ENCODE measurements at regions not wholly inside any gene's neighbourhood (a gene's known extent, or its start where the extent isn't known, plus 50 kb on each side); places are given as distances from the start of the nearest gene placed in this dataset.

- ATAC-seq (ENCODE audit: low read depth) (no peak), DNase-seq (no peak)
- H3K27me3 ChIP-seq (replicated peaks in 1 of 4; ENCODE audit: control extremely low read depth in 1 of 4, control insufficient read depth in 3 of 4, insufficient read depth in 4 of 4, low read length in 3 of 4): no peaks in the 10 kb centered on the region
- no peaks in the 10 kb centered on the region for H3K27me3 Mint-ChIP-seq
- intact Hi-C loops (cut with micrococcal nuclease): no loop called here
- ChIA-PET CTCF (interaction anchor here (1.0 to 3.5 kb wide), 2 partner anchors 35 to 51 kb away, joined by 3 to 12 read pairs; no protein-coding TSS in a partner anchor), POLR2A (interaction anchor here (0.7 kb wide), 1 partner anchor 14 kb away, joined by 4 read pairs; no protein-coding TSS in a partner anchor)
- peaks cover 20 to 21% of the 10 kb centered on the region in 2 donors for H3K4me1 ChIP-seq (ENCODE audit: control insufficient read depth in 2 of 2, insufficient read depth in 2 of 2, low read length in 2 of 2)
- H3K4me3 Mint-ChIP-seq: no peak overlapping the region
- no peak overlapping the region for H3K4me2 ChIP-seq (replicated peaks; ENCODE audit: low read depth, low read length, poor library complexity, severe bottlenecking)
- TF ChIP-seq EZH2 (IDR thresholded peaks at IDR 0.05; ENCODE audit: borderline replicate concordance, insufficient read depth, low read depth, low read length, poor library complexity, severe bottlenecking): no peak
- no peak for TF ChIP-seq CTCF (IDR thresholded peaks at IDR 0.05)
- H3K9me3 ChIP-seq (ENCODE audit: control extremely low read depth in 1 of 3, control insufficient read depth in 2 of 3, insufficient read depth in 1 of 3, low read length in 2 of 3): no peaks in the 10 kb centered on the region
- peaks cover 43% of the 10 kb centered on the region for H4K20me1 ChIP-seq (ENCODE audit: control insufficient read depth, insufficient read depth, low read length, poor library complexity, severe bottlenecking)
- no peak overlapping the region for H3K9ac ChIP-seq (ENCODE audit: low read length)
- H3K27ac Mint-ChIP-seq: peak overlapping the region; percentile 61
- peaks cover 3 to 24% of the 10 kb centered on the region in 2 experiments for H3K36me3 ChIP-seq (replicated peaks in 1 of 2; ENCODE audit: control extremely low read depth in 1 of 2, control insufficient read depth in 1 of 2, extremely low read depth in 1 of 2, insufficient read depth in 2 of 2, low read length in 1 of 2)
- no peaks in the 10 kb centered on the region for H3K9me3 Mint-ChIP-seq (ENCODE audit: insufficient read depth)
- no peak overlapping the region for H2AFZ ChIP-seq (ENCODE audit: insufficient read depth, low read depth, low read length, poor library complexity, severe bottlenecking)
- no peak overlapping the region for H3K4me3 ChIP-seq (ENCODE audit: control extremely low read depth in 1 of 5, extremely low read depth in 1 of 5, insufficient read depth in 1 of 5, low read depth in 2 of 5, low read length in 4 of 5)
- H3K27ac ChIP-seq (ENCODE audit: low read length in 2 of 2): peak overlapping the region in 1 of 2 donors; percentile 86
- 95% methylated on average over 5 of the region's 5 CpGs for WGBS (ENCODE audit: insufficient coverage)
- H3K79me2 ChIP-seq (ENCODE audit: control insufficient read depth, insufficient read depth, low read length): peaks cover 99% of the 10 kb centered on the region
- H3K4me1 Mint-ChIP-seq: peaks cover 68% of the 10 kb centered on the region
These were observed 198.1 kb upstream of the KLF14 start for GRCh38 chr7:130932088-130932487.

- Histone ChIP-seq H3K9ac (ENCODE audit: low read length) (no peak overlapping the region), H3K27ac (ENCODE audit: low read length in 2 of 2) (no peak overlapping the region), H2AFZ (ENCODE audit: insufficient read depth, low read depth, low read length, poor library complexity, severe bottlenecking) (no peak overlapping the region), H3K4me2 (replicated peaks; ENCODE audit: low read depth, low read length, poor library complexity, severe bottlenecking) (no peak overlapping the region), H3K4me3 (ENCODE audit: control extremely low read depth in 1 of 5, extremely low read depth in 1 of 5, insufficient read depth in 1 of 5, low read depth in 2 of 5, low read length in 4 of 5) (no peak overlapping the region), H3K9me3 (ENCODE audit: control extremely low read depth in 1 of 3, control insufficient read depth in 2 of 3, insufficient read depth in 1 of 3, low read length in 2 of 3) (no peaks in the 10 kb centered on the region), H3K4me1 (ENCODE audit: control insufficient read depth in 2 of 2, insufficient read depth in 2 of 2, low read length in 2 of 2) (peaks cover 18 to 19% of the 10 kb centered on the region in 2 donors), H4K20me1 (ENCODE audit: control insufficient read depth, insufficient read depth, low read length, poor library complexity, severe bottlenecking) (peaks cover 38% of the 10 kb centered on the region), H3K27me3 (replicated peaks in 1 of 4; ENCODE audit: control extremely low read depth in 1 of 4, control insufficient read depth in 3 of 4, insufficient read depth in 4 of 4, low read length in 3 of 4) (no peaks in the 10 kb centered on the region), H3K79me2 (ENCODE audit: control insufficient read depth, insufficient read depth, low read length) (peaks cover 99% of the 10 kb centered on the region), H3K36me3 (replicated peaks in 1 of 2; ENCODE audit: control extremely low read depth in 1 of 2, control insufficient read depth in 1 of 2, extremely low read depth in 1 of 2, insufficient read depth in 2 of 2, low read length in 1 of 2) (peaks cover 3 to 24% of the 10 kb centered on the region in 2 experiments)
- intact Hi-C loops (cut with micrococcal nuclease): no loop called here
- H3K9me3 Mint-ChIP-seq (ENCODE audit: insufficient read depth): no peaks in the 10 kb centered on the region
- peak overlapping the region; percentile 15 for H3K27ac Mint-ChIP-seq
- DNase-seq: no peak
- 86% methylated on average over 7 of the region's 11 CpGs for whole genome bisulfite sequencing (ENCODE audit: insufficient coverage)
- ATAC-seq (ENCODE audit: low read depth): no peak
- H3K4me3 Mint-ChIP-seq: no peak overlapping the region
- H3K27me3 Mint-ChIP-seq: no peaks in the 10 kb centered on the region
- peaks cover 65% of the 10 kb centered on the region for H3K4me1 Mint-ChIP-seq
- TF ChIP-seq CTCF (IDR thresholded peaks at IDR 0.05) (no peak), EZH2 (IDR thresholded peaks at IDR 0.05; ENCODE audit: borderline replicate concordance, insufficient read depth, low read depth, low read length, poor library complexity, severe bottlenecking) (no peak)
- POLR2A ChIA-PET: interaction anchor here (0.7 kb wide), 1 partner anchor 15 kb away, joined by 4 read pairs; no protein-coding TSS in a partner anchor
- CTCF ChIA-PET: interaction anchor here (1.3 to 3.5 kb wide), 2 partner anchors 36 to 50 kb away, joined by 4 to 12 read pairs; no protein-coding TSS in a partner anchor
These were observed 198.8 kb upstream of the KLF14 start for GRCh38 chr7:130932667-130933432.

All from B cell (primary cell).